AG08396 (cell line): ENCODE measurements at regions not wholly inside any gene's neighbourhood (a gene's known extent, or its start where the extent isn't known, plus 50 kb on each side); places are given as distances from the start of the nearest gene placed in this dataset.
"Not testable (repeated sequence)": the region's sequence is repeated elsewhere in the genome, so short reads cannot be mapped to it uniquely, and the experiment has no call there.

ENCODE experiments used
- DNase-seq: peaks from one replicate; pipeline ENCODE4 v3.0.0; 2012; ENCODE audit warnings: low spot score, mixed read lengths

- DNase-seq, result no peak
These were observed 230.6 kb downstream of the FNDC1 start for GRCh38 chr6:159399751-159400221.

- no peak for DNase-seq
These were observed 229.4 kb downstream of the FNDC1 start for GRCh38 chr6:159398633-159399032.

GRCh38 chr6:159397753-159398152 is 228.6 kb downstream of the FNDC1 start:
- DNase-seq, result no peak

- DNase-seq, result no peak
These were observed 226.4 kb downstream of the FNDC1 start for GRCh38 chr6:159395609-159396008.

GRCh38 chr6:159392695-159393094 is 223.5 kb downstream of the FNDC1 start:
- DNase-seq, result not testable (repeated sequence)

- no peak for DNase-seq
These were observed 221.2 kb downstream of the FNDC1 start for GRCh38 chr6:159390381-159390780.

GRCh38 chr6:159389695-159390094 is 220.5 kb downstream of the FNDC1 start:
- no peak for DNase-seq

- no peak for DNase-seq
These were observed 210.9 kb downstream of the FNDC1 start for GRCh38 chr6:159380114-159380513.

- DNase-seq, result no peak
These were observed 209.5 kb downstream of the FNDC1 start for GRCh38 chr6:159378411-159379328.

GRCh38 chr6:159376516-159377158 is 207.4 kb downstream of the FNDC1 start:
- DNase-seq, result no peak

GRCh38 chr6:159375014-159375413 is 205.8 kb downstream of the FNDC1 start:
- no peak for DNase-seq

- no peak for DNase-seq
These were observed 204.5 kb downstream of the FNDC1 start for GRCh38 chr6:159373670-159374069.

- DNase-seq, result no peak
These were observed 203.1 kb downstream of the FNDC1 start for GRCh38 chr6:159372333-159372732.

GRCh38 chr6:159360306-159360705 is 191.1 kb downstream of the FNDC1 start:
- DNase-seq, result no peak

GRCh38 chr6:159359581-159360297 is 190.5 kb downstream of the FNDC1 start:
- no peak for DNase-seq

- no peak for DNase-seq
These were observed 189.4 kb downstream of the FNDC1 start for GRCh38 chr6:159358562-159358961.

- DNase-seq, result no peak
These were observed 188.2 kb downstream of the FNDC1 start for GRCh38 chr6:159357211-159357915.

GRCh38 chr6:159353193-159353592 is 184.0 kb downstream of the FNDC1 start:
- no peak for DNase-seq

GRCh38 chr6:159351707-159352106 is 182.5 kb downstream of the FNDC1 start:
- DNase-seq, result no peak

GRCh38 chr6:159349915-159350314 is 180.7 kb downstream of the FNDC1 start:
- no peak for DNase-seq

GRCh38 chr6:159343709-159344108 is 174.5 kb downstream of the FNDC1 start:
- no peak for DNase-seq

GRCh38 chr6:159342146-159342545 is 172.9 kb downstream of the FNDC1 start:
- no peak for DNase-seq
